Tibial nerve (tissue), 4 donors: ENCODE measurements at regions not wholly inside any gene's neighbourhood (a gene's known extent, or its start where the extent isn't known, plus 50 kb on each side); places are given as distances from the start of the nearest gene placed in this dataset.

ENCODE experiments used
- DNase-seq, 2 donors: peaks; one replicate each; pipeline ENCODE4 v3.0.0-alpha.2; 2019; ENCODE audit warnings: low spot score in 2 of 2
- H3K27ac ChIP-seq, 4 donors: fragments of 200-600 bp; sonication (generic) in 3 of 4; one replicate each; pipeline ENCODE4 v1.5.1; 2017 to 2019; ENCODE audit warnings: mild to moderate bottlenecking in 1 of 4
- H3K27me3 ChIP-seq, 2 donors: fragments of 200-600 bp; sonication (generic) in 1 of 2; one replicate each; pipeline versions ENCODE4 v1.5.1 to v1.6.0; 2017 to 2019
- H3K36me3 ChIP-seq, 3 donors: fragments of 200-600 bp; sonication (generic); one replicate each; pipeline ENCODE4 v1.5.1; 2018 to 2019
- H3K4me1 ChIP-seq, 4 donors: fragments of 200-600 bp; sonication (generic) in 3 of 4; one replicate each; pipeline ENCODE4 v1.5.1; 2017 to 2019
- H3K4me3 ChIP-seq, 4 donors: fragments of 200-600 bp; sonication (generic) in 3 of 4; one replicate each; pipeline ENCODE4 v1.5.1; 2017 to 2019; ENCODE audit warnings: mild to moderate bottlenecking in 1 of 4, moderate library complexity in 1 of 4
- H3K9me3 ChIP-seq, 4 donors: fragments of 200-600 bp; sonication (generic) in 3 of 4; one replicate each; pipeline ENCODE4 v1.5.1; 2017 to 2019
- CTCF ChIP-seq, 5 experiments: fragments of 200-600 bp in 3 of 5; fragments of 450-650 bp in 2 of 5; sonication (generic) in 3 of 5; IDR thresholded peaks; one replicate each; pipeline ENCODE4 v1.5.1; 2016 to 2019; ENCODE audit warnings: antibody characterized with exemption in 5 of 5, mild to moderate bottlenecking in 3 of 5, moderate library complexity in 2 of 5
- EP300 ChIP-seq, 2 donors: sonication (generic); formaldehyde crosslinking; IDR thresholded peaks; one replicate each; pipeline ENCODE4 v1.6.1; 2017; ENCODE audit warnings: antibody characterized with exemption in 2 of 2, mild to moderate bottlenecking in 1 of 2
- POLR2A ChIP-seq, 2 donors: fragments of 450-650 bp; IDR thresholded peaks; one replicate each; pipeline ENCODE4 v1.6.1; 2017; ENCODE audit warnings: antibody characterized with exemption in 2 of 2, mild to moderate bottlenecking in 2 of 2, moderate library complexity in 2 of 2
- WGBS, 2 donors: methylation state at CpG; one replicate each; pipeline ENCODE4 v1.1.5; 2018; 5-methylcytosine and 5-hydroxymethylcytosine counted together

- WGBS, 2 donors, result 50 to 59% methylated on average over 3 of the region's 3 CpGs
- Histone ChIP-seq H3K27me3 (no peaks in the 10 kb centered on the region), H3K9me3 (no peaks in the 10 kb centered on the region), H3K4me3 (no peak overlapping the region), H3K27ac (no peak overlapping the region), H3K4me1 (no peaks in the 10 kb centered on the region), H3K36me3 (no peaks in the 10 kb centered on the region)
- no peak for DNase-seq
- TF ChIP-seq CTCF (IDR thresholded peaks at IDR 0.05), result no peak
- TF ChIP-seq POLR2A (IDR thresholded peaks at IDR 0.05), result no peak
- no peak for TF ChIP-seq EP300 (IDR thresholded peaks at IDR 0.05)
Observed at GRCh38 chr4:177879851-177880250, 437.6 kb upstream of the AGA start.

DNA sequence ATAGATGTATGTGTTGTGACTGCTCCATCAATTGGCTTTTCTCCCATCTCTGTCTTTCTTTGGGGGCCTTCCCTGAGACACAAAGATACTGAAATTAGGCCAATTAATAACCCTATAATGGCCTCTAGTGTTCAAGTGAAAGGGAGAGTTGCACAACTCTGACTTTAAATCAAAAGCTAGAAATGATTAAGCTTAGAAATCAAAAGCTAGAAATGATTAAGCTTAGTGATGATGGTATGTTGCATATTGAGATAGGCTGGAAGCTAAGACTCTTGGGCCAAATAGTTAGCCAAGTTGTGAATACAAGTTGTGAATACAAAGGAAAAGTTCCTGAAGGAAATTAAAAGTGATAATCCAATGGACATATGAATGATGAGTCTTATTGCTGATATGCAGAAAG is 452.9 kb upstream of the AGA start:
- Histone ChIP-seq H3K27me3 (no peaks in the 10 kb centered on the region), H3K9me3 (no peaks in the 10 kb centered on the region), H3K36me3 (no peaks in the 10 kb centered on the region), H3K4me3 (no peak overlapping the region), H3K4me1 (no peaks in the 10 kb centered on the region), H3K27ac (no peak overlapping the region)
- no peak for DNase-seq
- TF ChIP-seq CTCF (IDR thresholded peaks at IDR 0.05) (no peak), EP300 (IDR thresholded peaks at IDR 0.05) (no peak), POLR2A (IDR thresholded peaks at IDR 0.05) (no peak)

DNA sequence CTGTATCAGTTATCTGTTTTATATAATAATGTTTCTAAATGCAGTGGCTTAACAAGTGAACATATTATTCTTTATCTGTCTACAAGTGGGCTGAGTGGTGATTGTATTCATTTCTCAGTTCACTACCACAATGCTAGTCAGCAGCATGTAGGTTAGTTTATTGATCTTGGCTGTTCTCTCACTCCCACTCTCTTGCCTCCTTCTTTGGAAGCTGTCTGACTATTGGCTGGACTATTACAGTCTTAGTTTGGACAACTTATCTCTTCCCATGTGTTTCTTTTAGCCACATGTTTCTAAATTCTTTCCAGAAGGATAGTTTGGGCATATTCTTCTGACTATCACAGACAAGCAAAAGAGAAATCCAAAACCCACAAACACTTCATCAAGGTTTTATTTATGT is 459.5 kb upstream of the AGA start:
- no peaks in the 10 kb centered on the region for H3K36me3 ChIP-seq
- H3K9me3 ChIP-seq, result peaks cover 0 to 7% (median 0%) of the 10 kb centered on the region in 4 donors
- no peaks in the 10 kb centered on the region for H3K4me1 ChIP-seq
- no peak overlapping the region for H3K27ac ChIP-seq
- H3K27me3 ChIP-seq, result no peaks in the 10 kb centered on the region
- TF ChIP-seq EP300 (IDR thresholded peaks at IDR 0.05), result no peak
- no peak for TF ChIP-seq POLR2A (IDR thresholded peaks at IDR 0.05)
- no peak for TF ChIP-seq CTCF (IDR thresholded peaks at IDR 0.05)
- no peak for DNase-seq
- H3K4me3 ChIP-seq, result no peak overlapping the region

- Histone ChIP-seq H3K27ac (no peak overlapping the region), H3K4me1 (no peaks in the 10 kb centered on the region), H3K36me3 (no peaks in the 10 kb centered on the region), H3K4me3 (no peak overlapping the region), H3K27me3 (no peaks in the 10 kb centered on the region), H3K9me3 (peaks cover 0 to 7% (median 0%) of the 10 kb centered on the region in 4 donors)
- no peak for TF ChIP-seq POLR2A (IDR thresholded peaks at IDR 0.05)
- TF ChIP-seq EP300 (IDR thresholded peaks at IDR 0.05), result no peak
- TF ChIP-seq CTCF (IDR thresholded peaks at IDR 0.05), result no peak
- no peak for DNase-seq
- WGBS, 2 donors, result 75 to 79% methylated on average over 1 of the region's 1 CpG
Observed at GRCh38 chr4:177902386-177902785, 460.1 kb upstream of the AGA start.

DNA sequence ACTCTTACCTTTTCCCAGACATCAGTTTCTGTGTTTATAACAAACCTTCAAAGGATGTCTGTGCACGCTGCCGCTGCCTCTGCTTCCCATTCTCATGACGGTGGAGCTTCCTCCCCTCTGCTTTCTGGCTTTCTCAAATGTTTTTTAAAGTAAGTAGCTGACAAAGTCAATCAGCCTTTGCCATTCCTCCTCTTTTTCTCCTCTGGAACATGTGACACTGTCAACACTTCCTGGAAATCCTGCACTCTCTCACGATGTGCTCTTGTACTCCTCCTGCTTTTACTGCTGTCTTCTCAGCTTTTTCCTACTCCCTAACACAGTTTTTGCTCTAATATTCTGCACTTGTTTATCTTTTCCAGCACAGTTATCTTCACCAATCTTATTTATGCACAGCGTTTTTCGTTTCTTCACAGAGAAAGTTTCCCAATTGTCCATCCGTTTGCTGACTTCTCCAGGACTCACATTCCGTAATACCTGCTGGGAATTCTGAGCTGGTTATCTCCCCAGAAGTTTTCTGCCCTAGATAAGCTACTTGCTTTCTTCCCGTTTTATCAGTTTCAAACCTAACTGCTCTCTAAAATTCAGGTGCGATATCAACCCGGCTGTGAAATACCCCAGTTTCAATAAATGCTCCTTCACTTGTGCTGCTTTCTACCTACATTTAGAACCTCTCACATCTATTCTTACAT is 465.6 kb upstream of the AGA start:
- no peaks in the 10 kb centered on the region for H3K27me3 ChIP-seq
- H3K27ac ChIP-seq, result no peak overlapping the region
- H3K36me3 ChIP-seq, result no peaks in the 10 kb centered on the region
- 50 to 56% methylated on average over 11 of the region's 11 CpGs for WGBS, 2 donors
- TF ChIP-seq EP300 (IDR thresholded peaks at IDR 0.05), result no peak
- TF ChIP-seq CTCF (IDR thresholded peaks at IDR 0.05), result no peak
- no peak for TF ChIP-seq POLR2A (IDR thresholded peaks at IDR 0.05)
- no peaks in the 10 kb centered on the region for H3K4me1 ChIP-seq
- H3K4me3 ChIP-seq, result no peak overlapping the region
- peaks cover 0 to 15% (median 0%) of the 10 kb centered on the region in 4 donors for H3K9me3 ChIP-seq
- DNase-seq, result no peak
